ENCODE measurements at regions not wholly inside any gene's neighbourhood (a gene's known extent, or its start where the extent isn't known, plus 50 kb on each side); places are given as distances from the start of the nearest gene placed in this dataset.

GRCh38 chr20:6231556-6231955 is 108.7 kb upstream of the FERMT1 start:
- TF ChIP-seq POLR2AphosphoS5 (IDR thresholded peaks at IDR 0.05; ENCODE audit: low read depth, low read length) (no peak), REST (IDR thresholded peaks at IDR 0.05; ENCODE audit: insufficient read depth in 1 of 2, low read depth in 2 of 2, low read length in 2 of 2) (no peak), TAF1 (IDR thresholded peaks at IDR 0.05; ENCODE audit: borderline replicate concordance, insufficient read depth, low read length) (no peak)

Data from PFSK-1 (cell line).